ENCODE measurements at regions not wholly inside any gene's neighbourhood (a gene's known extent, or its start where the extent isn't known, plus 50 kb on each side); places are given as distances from the start of the nearest gene placed in this dataset.

GRCh38 chr19:31406106-31406505, 56.9 kb upstream of the TSHZ3 start:
- no peak for TF ChIP-seq CTCF (IDR thresholded peaks at IDR 0.05)
- no peak for TF ChIP-seq POLR2A (IDR thresholded peaks at IDR 0.05)
- TF ChIP-seq EP300 (IDR thresholded peaks at IDR 0.05; ENCODE audit: low read depth) = no peak
- TF ChIP-seq POLR2AphosphoS5 (IDR thresholded peaks at IDR 0.05) = no peak

All from transverse colon (tissue), 4 donors.